ENCODE measurements at regions not wholly inside any gene's neighbourhood (a gene's known extent, or its start where the extent isn't known, plus 50 kb on each side); places are given as distances from the start of the nearest gene placed in this dataset.

- TF ChIP-seq ATF2 (CRISPR knock-in tag; IDR thresholded peaks at IDR 0.05; ENCODE audit: borderline replicate concordance, low read depth) (no peak), CTCF (IDR thresholded peaks at IDR 0.05) (no peak), USF2 (CRISPR knock-in tag; IDR thresholded peaks at IDR 0.05) (no peak), FOXJ3 (CRISPR knock-in tag; IDR thresholded peaks at IDR 0.05; ENCODE audit: borderline replicate concordance) (no peak), TCF7 (CRISPR knock-in tag; IDR thresholded peaks at IDR 0.05; ENCODE audit: low read depth) (no peak), MAX (CRISPR knock-in tag; IDR thresholded peaks at IDR 0.05) (no peak), HMGXB4 (CRISPR knock-in tag; IDR thresholded peaks at IDR 0.05) (no peak), E2F4 (CRISPR knock-in tag; IDR thresholded peaks at IDR 0.05; ENCODE audit: borderline replicate concordance, low read depth) (no peak), FOXK1 (CRISPR knock-in tag; IDR thresholded peaks at IDR 0.05) (no peak), GRHL2 (CRISPR knock-in tag; IDR thresholded peaks at IDR 0.05; ENCODE audit: insufficient replicate concordance, severe bottlenecking) (no peak)
Observed at GRCh38 chr2:204337638-204338037, 207.6 kb upstream of the PARD3B start.
